ENCODE measurements at regions not wholly inside any gene's neighbourhood (a gene's known extent, or its start where the extent isn't known, plus 50 kb on each side); places are given as distances from the start of the nearest gene placed in this dataset.
"Not testable (repeated sequence)": the region's sequence is repeated elsewhere in the genome, so short reads cannot be mapped to it uniquely, and the experiment has no call there.

- not testable (repeated sequence) for FAIRE-seq; H3K9me3 Mint-ChIP-seq (ENCODE audit: unreplicated experiment); H3K27ac ChIP-seq (ENCODE audit: low read depth, low read length); H3K4me3 Mint-ChIP-seq (ENCODE audit: unreplicated experiment); H3K9ac ChIP-seq (ENCODE audit: low read length); H3K4me1 Mint-ChIP-seq (ENCODE audit: low read depth, unreplicated experiment); DNase-seq (ENCODE audit: low read depth); H3K36me3 ChIP-seq (ENCODE audit: insufficient read depth, low read length); H3K4me3 ChIP-seq (ENCODE audit: insufficient read depth, low read depth, low read length); H3K27ac Mint-ChIP-seq (ENCODE audit: unreplicated experiment); H3K4me2 ChIP-seq (ENCODE audit: low read length); H3K79me2 ChIP-seq (ENCODE audit: insufficient read depth, low read length); H3K9me3 ChIP-seq (ENCODE audit: insufficient read depth, low read depth, low read length); H2AFZ ChIP-seq (ENCODE audit: low read depth, low read length); H4K20me1 ChIP-seq (ENCODE audit: insufficient read depth, low read length); H3K27me3 ChIP-seq (ENCODE audit: insufficient read depth, low read length); H3K4me1 ChIP-seq (ENCODE audit: insufficient read depth, low read length); H3K27me3 Mint-ChIP-seq (ENCODE audit: low read depth, unreplicated experiment); H3K36me3 Mint-ChIP-seq (ENCODE audit: low read depth, unreplicated experiment)
- TF ChIP-seq, protein P1, sequence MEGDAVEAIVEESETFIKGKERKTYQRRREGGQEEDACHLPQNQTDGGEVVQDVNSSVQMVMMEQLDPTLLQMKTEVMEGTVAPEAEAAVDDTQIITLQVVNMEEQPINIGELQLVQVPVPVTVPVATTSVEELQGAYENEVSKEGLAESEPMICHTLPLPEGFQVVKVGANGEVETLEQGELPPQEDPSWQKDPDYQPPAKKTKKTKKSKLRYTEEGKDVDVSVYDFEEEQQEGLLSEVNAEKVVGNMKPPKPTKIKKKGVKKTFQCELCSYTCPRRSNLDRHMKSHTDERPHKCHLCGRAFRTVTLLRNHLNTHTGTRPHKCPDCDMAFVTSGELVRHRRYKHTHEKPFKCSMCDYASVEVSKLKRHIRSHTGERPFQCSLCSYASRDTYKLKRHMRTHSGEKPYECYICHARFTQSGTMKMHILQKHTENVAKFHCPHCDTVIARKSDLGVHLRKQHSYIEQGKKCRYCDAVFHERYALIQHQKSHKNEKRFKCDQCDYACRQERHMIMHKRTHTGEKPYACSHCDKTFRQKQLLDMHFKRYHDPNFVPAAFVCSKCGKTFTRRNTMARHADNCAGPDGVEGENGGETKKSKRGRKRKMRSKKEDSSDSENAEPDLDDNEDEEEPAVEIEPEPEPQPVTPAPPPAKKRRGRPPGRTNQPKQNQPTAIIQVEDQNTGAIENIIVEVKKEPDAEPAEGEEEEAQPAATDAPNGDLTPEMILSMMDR (IDR thresholded peaks at IDR 0.05; ENCODE audit: insufficient read depth, low read depth, low read length), result peak; percentile 9
Observed at GRCh38 chr14:106764968-106765369, 1238.6 kb downstream of the TMEM121 start.

DNA sequence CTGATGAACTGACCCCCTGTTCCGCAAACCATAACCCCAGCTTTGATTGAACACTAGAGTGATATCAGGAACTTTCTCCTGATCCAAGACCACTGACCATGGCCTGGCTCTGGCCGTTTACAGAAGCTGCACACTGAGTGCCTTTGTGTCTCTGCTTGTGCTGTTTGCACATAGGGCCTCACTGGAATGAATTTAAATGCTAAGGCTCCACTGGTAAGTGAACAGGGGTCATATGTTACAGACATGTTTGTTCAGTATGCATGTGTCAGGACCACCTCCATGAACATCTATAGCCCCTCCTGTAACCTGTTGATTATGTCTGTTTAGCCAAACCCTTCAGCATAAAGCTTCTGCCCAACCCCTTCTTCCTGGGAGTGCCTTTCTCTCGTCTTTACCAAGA, 1239.8 kb downstream of the TMEM121 start:
- Histone ChIP-seq H2AFZ (ENCODE audit: low read depth, low read length) (no peak overlapping the region), H3K27ac (ENCODE audit: low read depth, low read length) (no peak overlapping the region), H3K9me3 (ENCODE audit: insufficient read depth, low read depth, low read length) (no peaks in the 10 kb centered on the region), H3K79me2 (ENCODE audit: insufficient read depth, low read length) (no peaks in the 10 kb centered on the region), H3K9ac (ENCODE audit: low read length) (no peak overlapping the region), H3K36me3 (ENCODE audit: insufficient read depth, low read length) (no peaks in the 10 kb centered on the region), H3K4me1 (ENCODE audit: insufficient read depth, low read length) (no peaks in the 10 kb centered on the region), H4K20me1 (ENCODE audit: insufficient read depth, low read length) (no peaks in the 10 kb centered on the region), H3K4me3 (ENCODE audit: insufficient read depth, low read depth, low read length) (no peak overlapping the region), H3K4me2 (ENCODE audit: low read length) (no peak overlapping the region), H3K27me3 (ENCODE audit: insufficient read depth, low read length) (no peaks in the 10 kb centered on the region)
- Mint-ChIP-seq H3K27me3 (ENCODE audit: low read depth, unreplicated experiment) (no peaks in the 10 kb centered on the region), H3K36me3 (ENCODE audit: low read depth, unreplicated experiment) (no peaks in the 10 kb centered on the region), H3K4me3 (ENCODE audit: unreplicated experiment) (no peak overlapping the region), H3K27ac (ENCODE audit: unreplicated experiment) (no peak overlapping the region), H3K9me3 (ENCODE audit: unreplicated experiment) (peaks cover 6% of the 10 kb centered on the region), H3K4me1 (ENCODE audit: low read depth, unreplicated experiment) (no peaks in the 10 kb centered on the region)
- FAIRE-seq (no peak), DNase-seq (ENCODE audit: low read depth) (no peak)
- TF ChIP-seq EZH2 (IDR thresholded peaks at IDR 0.05; ENCODE audit: insufficient read depth, low read length), result no peak
- TF ChIP-seq, protein P1 (IDR thresholded peaks at IDR 0.05; ENCODE audit: insufficient read depth, low read depth, low read length), result no peak

- H3K9ac ChIP-seq (ENCODE audit: low read length); H3K4me3 ChIP-seq (ENCODE audit: insufficient read depth, low read depth, low read length); H3K36me3 ChIP-seq (ENCODE audit: insufficient read depth, low read length); H3K27ac ChIP-seq (ENCODE audit: low read depth, low read length); H3K9me3 ChIP-seq (ENCODE audit: insufficient read depth, low read depth, low read length); H2AFZ ChIP-seq (ENCODE audit: low read depth, low read length); FAIRE-seq; DNase-seq (ENCODE audit: low read depth); H3K27ac Mint-ChIP-seq (ENCODE audit: unreplicated experiment); H3K4me1 ChIP-seq (ENCODE audit: insufficient read depth, low read length); H3K79me2 ChIP-seq (ENCODE audit: insufficient read depth, low read length); H3K27me3 ChIP-seq (ENCODE audit: insufficient read depth, low read length); H3K9me3 Mint-ChIP-seq (ENCODE audit: unreplicated experiment); H3K4me1 Mint-ChIP-seq (ENCODE audit: low read depth, unreplicated experiment); H4K20me1 ChIP-seq (ENCODE audit: insufficient read depth, low read length); H3K4me2 ChIP-seq (ENCODE audit: low read length); H3K4me3 Mint-ChIP-seq (ENCODE audit: unreplicated experiment); H3K36me3 Mint-ChIP-seq (ENCODE audit: low read depth, unreplicated experiment); H3K27me3 Mint-ChIP-seq (ENCODE audit: low read depth, unreplicated experiment): not testable (repeated sequence)
Observed at GRCh38 chr14:106766551-106767277, 1240.3 kb downstream of the TMEM121 start.

DNA sequence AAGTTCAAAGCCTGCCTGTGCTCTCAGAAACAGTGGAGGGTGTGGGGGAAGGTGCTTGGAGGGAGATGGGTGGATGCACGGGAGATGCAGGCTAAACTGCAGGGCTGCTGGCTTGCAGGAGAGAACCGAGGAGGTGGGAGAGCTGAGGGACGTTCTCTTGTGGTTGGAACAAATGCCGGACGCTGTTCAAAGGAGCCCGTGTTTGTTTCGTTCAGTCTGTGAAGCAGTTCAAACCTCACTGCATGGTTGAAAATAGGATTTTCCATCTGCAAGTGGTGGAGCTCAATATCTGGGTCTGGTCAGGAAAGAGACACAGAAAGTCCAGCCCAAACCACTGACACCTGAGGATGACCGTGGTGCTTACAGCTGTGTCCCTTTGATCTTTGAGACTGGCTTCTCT, 1241.8 kb downstream of the TMEM121 start:
- not testable (repeated sequence) for H4K20me1 ChIP-seq (ENCODE audit: insufficient read depth, low read length); H3K27ac Mint-ChIP-seq (ENCODE audit: unreplicated experiment); H3K27me3 ChIP-seq (ENCODE audit: insufficient read depth, low read length); H2AFZ ChIP-seq (ENCODE audit: low read depth, low read length); H3K4me1 Mint-ChIP-seq (ENCODE audit: low read depth, unreplicated experiment); H3K9ac ChIP-seq (ENCODE audit: low read length); H3K9me3 Mint-ChIP-seq (ENCODE audit: unreplicated experiment); H3K36me3 Mint-ChIP-seq (ENCODE audit: low read depth, unreplicated experiment); H3K4me2 ChIP-seq (ENCODE audit: low read length); H3K27me3 Mint-ChIP-seq (ENCODE audit: low read depth, unreplicated experiment); FAIRE-seq; DNase-seq (ENCODE audit: low read depth); H3K9me3 ChIP-seq (ENCODE audit: insufficient read depth, low read depth, low read length); H3K4me3 ChIP-seq (ENCODE audit: insufficient read depth, low read depth, low read length); H3K36me3 ChIP-seq (ENCODE audit: insufficient read depth, low read length); H3K4me3 Mint-ChIP-seq (ENCODE audit: unreplicated experiment); H3K27ac ChIP-seq (ENCODE audit: low read depth, low read length); H3K79me2 ChIP-seq (ENCODE audit: insufficient read depth, low read length); H3K4me1 ChIP-seq (ENCODE audit: insufficient read depth, low read length)
